GM19452 (cell line): ENCODE measurements at regions not wholly inside any gene's neighbourhood (a gene's known extent, or its start where the extent isn't known, plus 50 kb on each side); places are given as distances from the start of the nearest gene placed in this dataset.

Experiments used
- ATAC-seq: cut with Tn5 transposase; IDR thresholded peaks from one replicate; pipeline ENCODE4 v1.9.1; 2021; ENCODE audit not compliant: unreplicated experiment

DNA sequence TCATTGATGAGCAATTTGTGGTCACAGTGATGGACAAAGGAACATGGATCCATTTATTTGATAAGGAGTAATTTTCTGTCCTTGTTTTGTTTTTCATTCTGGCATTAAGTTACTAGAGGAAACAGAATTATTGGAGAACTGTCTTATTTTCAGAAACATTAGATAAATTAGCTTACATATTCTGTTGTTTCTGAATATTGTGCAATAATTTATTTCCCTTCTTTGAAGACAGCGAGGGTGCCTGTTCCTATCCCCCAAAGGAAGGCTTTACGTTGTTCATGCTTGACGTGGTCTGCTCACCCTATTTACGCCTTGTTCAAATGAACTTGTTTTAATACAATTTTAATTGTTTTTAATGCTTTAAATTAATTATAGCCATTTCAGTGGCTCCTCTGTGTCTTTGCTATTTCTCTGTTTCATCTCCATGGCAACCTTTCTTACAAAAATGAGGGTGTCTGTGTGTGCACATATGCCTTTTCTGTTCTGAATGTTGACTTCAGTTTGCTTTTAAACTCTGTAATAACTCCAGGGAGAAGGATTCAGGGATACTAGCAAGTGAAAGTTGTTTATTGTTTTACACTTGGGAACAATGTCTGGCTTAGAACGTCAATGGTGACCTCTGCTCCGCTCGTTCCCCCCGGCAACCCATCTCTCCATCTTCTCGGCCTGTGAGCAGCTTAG, 138.3 kb upstream of the PLET1 start:
- ATAC-seq = no peak

DNA sequence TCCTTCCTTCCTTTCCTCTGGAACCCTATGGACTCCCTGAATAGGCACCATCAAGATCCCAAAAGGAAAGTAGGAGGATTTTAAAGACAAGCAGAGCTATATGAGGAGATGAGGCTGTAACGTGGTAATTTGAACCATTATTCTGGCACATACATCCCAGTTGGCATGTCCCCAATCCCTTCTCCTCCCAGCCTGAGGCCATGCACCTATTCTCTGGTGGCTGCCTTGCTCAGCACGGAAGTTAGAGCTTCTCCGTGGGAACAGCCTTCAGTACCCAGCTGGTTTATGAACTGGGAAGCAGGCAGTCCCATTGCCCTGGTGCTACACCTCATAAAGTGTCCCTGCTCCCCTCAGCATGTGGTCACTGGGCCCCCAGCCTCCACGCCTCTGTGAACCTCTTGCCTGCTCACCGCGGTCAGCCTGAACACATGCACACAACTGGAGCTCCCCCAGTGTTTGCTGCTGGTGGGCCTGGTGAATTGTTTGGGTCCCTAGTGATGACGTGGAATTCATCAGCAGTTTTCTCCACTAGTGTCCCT, 139.9 kb upstream of the PLET1 start:
- ATAC-seq = no peak

GRCh38 chr11:112401036-112401769, 140.5 kb upstream of the PLET1 start:
- no peak for ATAC-seq

- ATAC-seq = no peak
Measured at GRCh38 chr11:112403432-112403831, 142.8 kb upstream of the PLET1 start.

DNA sequence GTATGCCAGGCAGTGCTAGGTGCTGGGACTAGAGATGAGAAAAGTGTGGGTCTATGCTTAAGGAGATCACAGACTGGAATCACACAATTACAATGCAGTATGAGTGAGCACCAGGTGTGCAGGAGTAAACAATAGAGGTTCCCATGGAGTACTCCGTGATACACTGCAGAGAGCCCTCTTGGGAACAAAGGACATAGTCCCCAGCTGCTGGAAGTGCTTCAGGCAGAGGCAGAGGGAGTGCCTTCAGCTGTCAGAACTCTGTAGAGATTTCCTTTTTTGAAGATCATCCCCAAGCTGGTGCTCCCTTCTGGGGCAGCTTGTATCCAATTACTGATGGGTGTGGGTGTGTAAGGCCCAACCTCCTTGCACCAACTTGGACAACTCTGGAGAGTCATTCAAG, 143.5 kb upstream of the PLET1 start:
- ATAC-seq = no peak

- no peak for ATAC-seq
Measured at GRCh38 chr11:112408517-112408916, 147.9 kb upstream of the PLET1 start.

DNA sequence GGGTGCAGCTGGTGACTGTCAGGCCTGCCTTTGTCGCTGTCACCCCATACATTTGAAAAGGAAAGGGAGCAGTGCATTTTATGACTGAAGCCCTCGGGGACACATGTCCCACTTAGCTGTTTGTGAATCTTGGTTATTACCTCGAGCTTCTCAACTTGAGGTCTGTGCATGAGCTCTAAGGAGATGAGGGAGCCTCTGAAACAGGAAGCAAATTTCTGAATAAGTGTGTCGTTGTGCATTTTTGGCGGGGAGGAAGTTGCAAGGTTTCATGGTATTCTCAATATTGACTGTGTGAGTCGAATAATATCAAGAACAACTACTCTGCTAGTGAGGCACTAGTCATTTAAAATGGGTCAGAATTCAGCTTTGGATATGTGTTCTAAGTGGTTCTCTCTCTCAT, 149.7 kb upstream of the PLET1 start:
- no peak for ATAC-seq

GRCh38 chr11:112412383-112412782, 151.7 kb upstream of the PLET1 start:
- no peak for ATAC-seq

DNA sequence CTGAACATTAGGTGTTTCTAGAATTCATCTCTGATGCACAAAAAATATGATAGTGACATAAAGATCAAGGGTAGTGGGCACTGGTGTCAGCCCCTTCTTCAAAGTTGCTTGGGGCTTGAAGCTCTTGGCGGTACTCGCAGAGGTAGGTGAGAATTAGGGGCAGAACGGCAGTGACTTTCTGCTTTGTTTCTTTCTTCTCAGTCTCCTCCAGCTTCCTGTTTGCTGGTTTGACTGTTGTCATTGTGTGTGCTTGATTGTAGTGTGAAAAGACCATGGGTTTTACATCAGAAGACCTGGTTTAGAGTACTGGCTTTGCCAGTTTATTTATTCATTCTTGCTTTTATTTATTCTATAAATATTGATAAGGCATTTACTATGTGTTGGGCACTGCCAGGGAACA, 156.7 kb upstream of the PLET1 start:
- ATAC-seq = no peak

DNA sequence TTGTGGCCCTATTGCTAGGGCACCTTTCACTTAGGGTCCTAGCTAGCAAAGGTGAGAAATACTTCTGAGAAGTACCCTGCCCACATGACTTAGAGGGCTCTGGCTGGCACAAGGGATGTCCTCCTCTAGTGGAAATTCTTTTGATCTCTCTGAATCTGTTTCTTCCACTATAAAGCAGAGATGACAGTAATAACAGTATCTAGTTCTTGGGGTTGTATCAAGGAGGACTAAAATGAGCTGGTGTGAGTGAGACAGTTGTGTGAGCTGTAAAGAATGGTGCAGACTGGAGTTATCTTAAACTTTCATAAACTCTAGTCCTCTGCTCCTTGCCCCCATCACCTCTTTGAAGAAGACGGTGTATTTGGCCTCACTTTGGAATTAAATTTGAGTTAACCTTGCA, 157.8 kb upstream of the PLET1 start:
- no peak for ATAC-seq

GRCh38 chr11:112421879-112422278, 161.2 kb upstream of the PLET1 start:
- no peak for ATAC-seq

- no peak for ATAC-seq
Measured at GRCh38 chr11:112425121-112425520, 164.5 kb upstream of the PLET1 start.

GRCh38 chr11:112437096-112437495, 176.4 kb upstream of the PLET1 start:
- no peak for ATAC-seq

GRCh38 chr11:112439614-112440013, 179.0 kb upstream of the PLET1 start:
- no peak for ATAC-seq

GRCh38 chr11:112440518-112440917, 179.9 kb upstream of the PLET1 start:
- ATAC-seq = no peak

- ATAC-seq = no peak
Measured at GRCh38 chr11:112448168-112448567, 187.5 kb upstream of the PLET1 start.

- ATAC-seq = no peak
Measured at GRCh38 chr11:112448806-112449205, 188.1 kb upstream of the PLET1 start.

GRCh38 chr11:112451250-112451649, 190.6 kb upstream of the PLET1 start:
- ATAC-seq = no peak

- no peak for ATAC-seq
Measured at GRCh38 chr11:112453601-112454577, 193.2 kb upstream of the PLET1 start.

- no peak for ATAC-seq
Measured at GRCh38 chr11:112454841-112455240, 194.2 kb upstream of the PLET1 start.

DNA sequence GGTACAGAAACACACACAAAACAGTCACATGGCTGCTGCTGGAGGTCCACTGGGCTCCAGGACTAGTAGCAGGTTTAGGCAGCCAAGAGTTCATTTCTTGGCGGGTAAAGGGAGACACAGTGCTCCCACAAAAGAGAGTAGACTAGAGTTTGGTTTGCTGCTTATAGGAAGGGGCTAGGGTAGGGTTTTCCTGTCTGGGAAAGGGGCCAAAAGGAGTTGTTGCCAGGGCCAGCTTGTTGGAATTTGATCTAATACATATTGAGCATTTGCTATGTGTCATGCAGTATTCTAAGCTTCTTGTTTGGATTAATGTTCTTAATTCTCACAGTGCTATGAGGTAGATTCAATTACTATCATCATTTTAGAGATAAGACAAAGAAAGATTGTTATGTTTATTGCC, 195.1 kb upstream of the PLET1 start:
- ATAC-seq = no peak
